ENCODE measurements at regions not wholly inside any gene's neighbourhood (a gene's known extent, or its start where the extent isn't known, plus 50 kb on each side); places are given as distances from the start of the nearest gene placed in this dataset.
"Not testable (repeated sequence)": the region's sequence is repeated elsewhere in the genome, so short reads cannot be mapped to it uniquely, and the experiment has no call there.

GRCh38 chr11:98411777-98412176 lies 609.0 kb upstream of the CNTN5 start:
- H3K4me3 ChIP-seq (ENCODE audit: low read depth, low read length) = no peak overlapping the region
- no peak for DNase-seq (ENCODE audit: low read depth)
- no peak for TF ChIP-seq POLR2A (IDR thresholded peaks at IDR 0.05; ENCODE audit: extremely low read depth, insufficient read length)
- TF ChIP-seq MAX (IDR thresholded peaks at IDR 0.05; ENCODE audit: low read depth, low read length) = no peak
- TF ChIP-seq CTCF (IDR thresholded peaks at IDR 0.05; ENCODE audit: low read depth, low read length) = no peak
- TF ChIP-seq MYC (IDR thresholded peaks at IDR 0.05; ENCODE audit: low read depth, low read length) = no peak

GRCh38 chr11:98417256-98417755 lies 603.4 kb upstream of the CNTN5 start:
- no peak overlapping the region for H3K4me3 ChIP-seq (ENCODE audit: low read depth, low read length)
- TF ChIP-seq CTCF (IDR thresholded peaks at IDR 0.05; ENCODE audit: low read depth, low read length) (no peak), MAX (IDR thresholded peaks at IDR 0.05; ENCODE audit: low read depth, low read length) (no peak), MYC (IDR thresholded peaks at IDR 0.05; ENCODE audit: low read depth, low read length) (no peak), POLR2A (IDR thresholded peaks at IDR 0.05; ENCODE audit: extremely low read depth, insufficient read length) (no peak)
- no peak for DNase-seq (ENCODE audit: low read depth)

GRCh38 chr11:98423933-98424332 lies 596.8 kb upstream of the CNTN5 start:
- H3K4me3 ChIP-seq (ENCODE audit: low read depth, low read length) = no peak overlapping the region
- peak; percentile 6 for DNase-seq (ENCODE audit: low read depth)
- TF ChIP-seq CTCF (IDR thresholded peaks at IDR 0.05; ENCODE audit: low read depth, low read length) (no peak), MAX (IDR thresholded peaks at IDR 0.05; ENCODE audit: low read depth, low read length) (no peak), MYC (IDR thresholded peaks at IDR 0.05; ENCODE audit: low read depth, low read length) (no peak), POLR2A (IDR thresholded peaks at IDR 0.05; ENCODE audit: extremely low read depth, insufficient read length) (no peak)

- DNase-seq (ENCODE audit: low read depth); H3K4me3 ChIP-seq (ENCODE audit: low read depth, low read length): not testable (repeated sequence)
These were observed 596.0 kb upstream of the CNTN5 start for GRCh38 chr11:98424773-98425172.

GRCh38 chr11:98431463-98432359 lies 589.0 kb upstream of the CNTN5 start:
- no peak for DNase-seq (ENCODE audit: low read depth)
- no peak for TF ChIP-seq MAX (IDR thresholded peaks at IDR 0.05; ENCODE audit: low read depth, low read length)
- TF ChIP-seq POLR2A (IDR thresholded peaks at IDR 0.05; ENCODE audit: extremely low read depth, insufficient read length) = no peak
- no peak for TF ChIP-seq CTCF (IDR thresholded peaks at IDR 0.05; ENCODE audit: low read depth, low read length)
- TF ChIP-seq MYC (IDR thresholded peaks at IDR 0.05; ENCODE audit: low read depth, low read length) = no peak
- no peak overlapping the region for H3K4me3 ChIP-seq (ENCODE audit: low read depth, low read length)

GRCh38 chr11:98434296-98434695 lies 586.5 kb upstream of the CNTN5 start:
- H3K4me3 ChIP-seq (ENCODE audit: low read depth, low read length) = no peak overlapping the region
- TF ChIP-seq MAX (IDR thresholded peaks at IDR 0.05; ENCODE audit: low read depth, low read length) (no peak), CTCF (IDR thresholded peaks at IDR 0.05; ENCODE audit: low read depth, low read length) (no peak), MYC (IDR thresholded peaks at IDR 0.05; ENCODE audit: low read depth, low read length) (no peak), POLR2A (IDR thresholded peaks at IDR 0.05; ENCODE audit: extremely low read depth, insufficient read length) (no peak)
- no peak for DNase-seq (ENCODE audit: low read depth)

Measured in NB4 (cell line).